ENCODE measurements at regions not wholly inside any gene's neighbourhood (a gene's known extent, or its start where the extent isn't known, plus 50 kb on each side); places are given as distances from the start of the nearest gene placed in this dataset.

DNA sequence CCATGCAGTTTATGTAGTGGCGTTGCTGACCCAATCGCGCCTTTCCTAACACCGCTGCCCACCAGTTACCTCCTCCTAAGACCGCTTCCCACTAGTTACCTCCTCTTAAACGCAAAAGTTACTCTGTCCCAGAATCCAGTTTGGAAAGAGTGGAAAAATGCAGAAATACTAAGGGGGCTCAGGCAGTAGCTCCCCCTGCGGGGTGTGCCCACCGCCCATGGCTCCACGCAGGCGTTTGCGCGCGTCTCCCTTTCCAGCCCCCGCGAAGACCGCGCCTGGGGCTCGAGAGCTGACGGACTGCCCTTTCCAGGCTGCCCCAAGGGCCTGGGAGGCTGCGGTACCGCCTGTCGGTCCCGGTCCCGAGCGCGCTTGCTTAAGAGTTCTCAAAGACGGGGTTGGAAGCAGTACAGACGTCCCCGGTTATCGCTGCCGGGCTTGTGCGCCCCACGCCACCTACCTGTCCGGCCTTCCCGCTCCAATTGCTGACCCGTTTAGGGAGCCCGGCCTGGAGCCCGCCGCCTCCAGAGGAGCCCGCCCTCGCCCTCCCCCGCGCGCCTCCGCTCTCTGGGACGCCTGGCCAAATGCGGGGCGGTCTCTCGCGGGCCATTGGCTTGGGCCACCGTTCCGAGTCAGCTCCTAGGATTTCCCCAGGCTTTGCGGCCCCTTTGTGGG lies 414.1 kb upstream of the ESRRG start:
- H3K4me1 ChIP-seq (ENCODE audit: insufficient read depth, low read length): peaks cover 12% of the 10 kb centered on the region
- Mint-ChIP-seq H3K9me3 (ENCODE audit: unreplicated experiment) (peaks cover 1% of the 10 kb centered on the region), H3K4me3 (ENCODE audit: unreplicated experiment) (no peak overlapping the region), H3K27me3 (ENCODE audit: low read depth, unreplicated experiment) (peaks cover 87% of the 10 kb centered on the region), H3K36me3 (ENCODE audit: low read depth, unreplicated experiment) (no peaks in the 10 kb centered on the region), H3K27ac (ENCODE audit: unreplicated experiment) (no peak overlapping the region), H3K4me1 (ENCODE audit: low read depth, unreplicated experiment) (peaks cover 9% of the 10 kb centered on the region)
- no peak overlapping the region for H3K27ac ChIP-seq (ENCODE audit: low read depth, low read length)
- no peak overlapping the region for H3K4me3 ChIP-seq (ENCODE audit: insufficient read depth, low read depth, low read length)
- no peaks in the 10 kb centered on the region for H3K9me3 ChIP-seq (ENCODE audit: insufficient read depth, low read depth, low read length)
- DNase-seq (ENCODE audit: low read depth) (no peak), FAIRE-seq (no peak)
- peak; percentile 66 for TF ChIP-seq EZH2 (IDR thresholded peaks at IDR 0.05; ENCODE audit: insufficient read depth, low read length)
- TF ChIP-seq, protein P1, sequence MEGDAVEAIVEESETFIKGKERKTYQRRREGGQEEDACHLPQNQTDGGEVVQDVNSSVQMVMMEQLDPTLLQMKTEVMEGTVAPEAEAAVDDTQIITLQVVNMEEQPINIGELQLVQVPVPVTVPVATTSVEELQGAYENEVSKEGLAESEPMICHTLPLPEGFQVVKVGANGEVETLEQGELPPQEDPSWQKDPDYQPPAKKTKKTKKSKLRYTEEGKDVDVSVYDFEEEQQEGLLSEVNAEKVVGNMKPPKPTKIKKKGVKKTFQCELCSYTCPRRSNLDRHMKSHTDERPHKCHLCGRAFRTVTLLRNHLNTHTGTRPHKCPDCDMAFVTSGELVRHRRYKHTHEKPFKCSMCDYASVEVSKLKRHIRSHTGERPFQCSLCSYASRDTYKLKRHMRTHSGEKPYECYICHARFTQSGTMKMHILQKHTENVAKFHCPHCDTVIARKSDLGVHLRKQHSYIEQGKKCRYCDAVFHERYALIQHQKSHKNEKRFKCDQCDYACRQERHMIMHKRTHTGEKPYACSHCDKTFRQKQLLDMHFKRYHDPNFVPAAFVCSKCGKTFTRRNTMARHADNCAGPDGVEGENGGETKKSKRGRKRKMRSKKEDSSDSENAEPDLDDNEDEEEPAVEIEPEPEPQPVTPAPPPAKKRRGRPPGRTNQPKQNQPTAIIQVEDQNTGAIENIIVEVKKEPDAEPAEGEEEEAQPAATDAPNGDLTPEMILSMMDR (IDR thresholded peaks at IDR 0.05; ENCODE audit: insufficient read depth, low read depth, low read length): no peak
- no peak overlapping the region for H3K9ac ChIP-seq (ENCODE audit: low read length)
- no peaks in the 10 kb centered on the region for H3K36me3 ChIP-seq (ENCODE audit: insufficient read depth, low read length)
- H2AFZ ChIP-seq (ENCODE audit: low read depth, low read length): no peak overlapping the region
- no peaks in the 10 kb centered on the region for H4K20me1 ChIP-seq (ENCODE audit: insufficient read depth, low read length)
- H3K27me3 ChIP-seq (ENCODE audit: insufficient read depth, low read length): peaks cover 67% of the 10 kb centered on the region
- H3K4me2 ChIP-seq (ENCODE audit: low read length): peak overlapping the region; percentile 56
- H3K79me2 ChIP-seq (ENCODE audit: insufficient read depth, low read length): no peaks in the 10 kb centered on the region

DNA sequence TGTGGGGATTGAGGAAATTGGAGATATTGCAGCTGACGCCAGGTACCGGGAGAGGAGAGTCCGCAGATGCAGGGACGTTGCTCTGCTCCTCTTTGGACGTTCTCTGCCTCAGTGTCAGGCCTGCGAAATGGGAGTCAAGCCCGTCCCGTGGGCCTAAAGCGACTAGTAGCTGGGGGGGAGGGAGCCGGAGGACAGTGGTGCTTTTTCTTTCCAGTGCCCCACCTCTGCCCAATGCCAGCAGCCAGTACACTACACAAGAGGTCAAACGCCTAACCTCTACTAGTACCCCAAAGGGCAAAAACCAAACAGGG lies 413.6 kb upstream of the ESRRG start:
- Histone ChIP-seq H3K4me3 (ENCODE audit: insufficient read depth, low read depth, low read length) (no peak overlapping the region), H3K79me2 (ENCODE audit: insufficient read depth, low read length) (no peaks in the 10 kb centered on the region), H3K36me3 (ENCODE audit: insufficient read depth, low read length) (no peaks in the 10 kb centered on the region), H3K27ac (ENCODE audit: low read depth, low read length) (no peak overlapping the region), H3K9me3 (ENCODE audit: insufficient read depth, low read depth, low read length) (no peaks in the 10 kb centered on the region), H3K4me1 (ENCODE audit: insufficient read depth, low read length) (peaks cover 12% of the 10 kb centered on the region), H2AFZ (ENCODE audit: low read depth, low read length) (no peak overlapping the region), H3K4me2 (ENCODE audit: low read length) (peak overlapping the region; percentile 56), H3K9ac (ENCODE audit: low read length) (no peak overlapping the region), H3K27me3 (ENCODE audit: insufficient read depth, low read length) (peaks cover 69% of the 10 kb centered on the region), H4K20me1 (ENCODE audit: insufficient read depth, low read length) (no peaks in the 10 kb centered on the region)
- Mint-ChIP-seq H3K36me3 (ENCODE audit: low read depth, unreplicated experiment) (no peaks in the 10 kb centered on the region), H3K9me3 (ENCODE audit: unreplicated experiment) (peaks cover 1% of the 10 kb centered on the region), H3K27ac (ENCODE audit: unreplicated experiment) (peak overlapping the region; percentile 59), H3K27me3 (ENCODE audit: low read depth, unreplicated experiment) (peaks cover 92% of the 10 kb centered on the region), H3K4me3 (ENCODE audit: unreplicated experiment) (no peak overlapping the region), H3K4me1 (ENCODE audit: low read depth, unreplicated experiment) (peaks cover 9% of the 10 kb centered on the region)
- no peak for TF ChIP-seq EZH2 (IDR thresholded peaks at IDR 0.05; ENCODE audit: insufficient read depth, low read length)
- TF ChIP-seq, protein P1 (IDR thresholded peaks at IDR 0.05; ENCODE audit: insufficient read depth, low read depth, low read length): no peak
- no peak for DNase-seq (ENCODE audit: low read depth)
- no peak for FAIRE-seq
